K562 (cell line): ENCODE measurements at regions not wholly inside any gene's neighbourhood (a gene's known extent, or its start where the extent isn't known, plus 50 kb on each side); places are given as distances from the start of the nearest gene placed in this dataset.

Experiments
- ATAC-seq: fragments of 200-7000 bp; cut with Tn5 transposase; 3 replicates; pipeline ENCODE4 v1.9.1; 2020; ENCODE audit warnings: moderate library complexity
- BruUV-seq: library from RNA; stranded (reverse); fragments of 400-500 nt; replicated peaks from 2 replicates; lab custom pipeline; 2021; lab: Mats Ljungman, UMichigan
- CTCF ChIA-PET: fragments of 300-600 bp; formaldehyde crosslinking; extraction: SDS; loops from one replicate; lab custom pipeline; 2021; ENCODE audit warnings: low intra/inter-chr PET ratio; lab: Yijun Ruan, JAX
- POLR2A ChIA-PET: fragments of 300-600, 350-650 bp; sonication (Branson Sonifier 250); formaldehyde crosslinking; extraction: SDS; loops from one replicate; lab custom pipeline; 2021; ENCODE audit warnings: antibody characterized with exemption, inconsistent platforms; lab: Yijun Ruan, JAX
- DNase-seq, 4 experiments: peaks; one replicate each; pipeline versions ENCODE4 v3.0.0 to v3.0.0-alpha.2; 2011 to 2018; ENCODE audit warnings: low spot score in 3 of 4, mixed read lengths in 3 of 4; ENCODE audit errors: extremely low read depth in 1 of 4
- FAIRE-seq: peaks from 2 replicates; lab custom pipeline; 2011; peaks lifted over from hg19 to GRCh38; lab: Jason Lieb, UNC
- H2AFZ ChIP-seq: 2 replicates; pipeline ENCODE4 v1.6.0; 2011; ENCODE audit warnings: low read depth, low read length, control low read depth, inconsistent platforms
- H3K27ac ChIP-seq: fragments of 200-600 bp; 3 replicates; pipeline ENCODE4 v1.8.0; 2011; ENCODE audit warnings: low read depth, mild to moderate bottlenecking, control low read depth, inconsistent platforms, low read length, moderate library complexity, mixed read lengths; ENCODE audit errors: extremely low read depth
- H3K27me3 ChIP-seq, 2 experiments: fragments of 300-600 bp in 1 of 2; 2 replicates in 1 of 2; 3 replicates in 1 of 2; pipeline versions ENCODE4 v1.6.0 to v1.8.0; 2011; ENCODE audit warnings: inconsistent platforms in 2 of 2, low read length in 2 of 2, mild to moderate bottlenecking in 1 of 2, mixed read lengths in 1 of 2, moderate library complexity in 1 of 2; ENCODE audit not compliant: control insufficient read depth in 2 of 2, insufficient read depth in 2 of 2
- H3K36me3 ChIP-seq: fragments of 300-600 bp; 3 replicates; pipeline ENCODE4 v1.8.0; 2011; ENCODE audit warnings: mild to moderate bottlenecking, low read length, inconsistent platforms; ENCODE audit not compliant: control insufficient read depth, insufficient read depth
- H3K4me1 ChIP-seq, 2 experiments: fragments of 200-600 bp in 1 of 2; replicated peaks in 1 of 2; 2 replicates in 1 of 2; 3 replicates in 1 of 2; pipeline versions ENCODE4 v1.5.1 to v1.8.0; 2011; ENCODE audit warnings: inconsistent platforms in 2 of 2, low read length in 2 of 2, mild to moderate bottlenecking in 1 of 2, mixed read lengths in 1 of 2, moderate library complexity in 1 of 2; ENCODE audit not compliant: control insufficient read depth in 2 of 2, insufficient read depth in 2 of 2
- H3K4me2 ChIP-seq: 2 replicates; pipeline ENCODE4 v1.6.1; 2011; ENCODE audit warnings: low read length, control low read depth, inconsistent platforms, mixed read lengths; ENCODE audit not compliant: insufficient read depth
- H3K4me3 ChIP-seq: fragments of 200-600 bp; sonication (generic), shearing (Covaris generic); 2 replicates; pipeline ENCODE4 v1.5.1; 2016; ENCODE audit warnings: control low read depth, inconsistent platforms
- H3K79me2 ChIP-seq: fragments of 200-600 bp; 3 replicates; pipeline ENCODE4 v1.8.0; 2011; ENCODE audit warnings: low read length, inconsistent platforms; ENCODE audit not compliant: control insufficient read depth, insufficient read depth
- H3K9ac ChIP-seq, 2 experiments: 2 replicates each; pipeline versions ENCODE4 v1.6.0 to v1.6.1; 2011; ENCODE audit warnings: low read depth in 2 of 2, low read length in 2 of 2, control low read depth in 1 of 2, inconsistent platforms in 1 of 2, mild to moderate bottlenecking in 1 of 2, mixed read lengths in 1 of 2; ENCODE audit not compliant: insufficient read depth in 1 of 2
- H3K9me1 ChIP-seq: one replicate; pipeline ENCODE4 v1.6.0; 2011; ENCODE audit warnings: inconsistent platforms, mild to moderate bottlenecking, low read length, moderate library complexity; ENCODE audit not compliant: control insufficient read depth, insufficient read depth
- H3K9me3 ChIP-seq: replicated peaks from 2 replicates; pipeline ENCODE4 v1.5.1; 2011; ENCODE audit warnings: low read depth, low read length, inconsistent platforms; ENCODE audit not compliant: control insufficient read depth, insufficient read depth
- H4K20me1 ChIP-seq: replicated peaks from 2 replicates; pipeline ENCODE4 v1.6.1; 2011; ENCODE audit warnings: low read length, inconsistent platforms, mixed read lengths; ENCODE audit not compliant: control insufficient read depth, insufficient read depth
- ASH1L ChIP-seq: fragments of 450-650 bp; IDR thresholded peaks from 2 replicates; pipeline ENCODE4 v1.6.1; 2018; ENCODE audit warnings: borderline replicate concordance, mild to moderate bottlenecking, low read depth; ENCODE audit not compliant: partially characterized antibody
- ATF4 ChIP-seq: fragments of 450-650 bp; formaldehyde crosslinking; IDR thresholded peaks from 2 replicates; pipeline ENCODE4 v1.4.0; 2022; ENCODE audit warnings: mild to moderate bottlenecking, moderate library complexity
- EP400 ChIP-seq: fragments of 450-650 bp; IDR thresholded peaks from 2 replicates; pipeline ENCODE4 v1.6.1; 2017; ENCODE audit warnings: antibody characterized with exemption, mild to moderate bottlenecking, moderate library complexity
- ETV1 ChIP-seq: fragments of 450-650 bp; conservative IDR thresholded peaks from 2 replicates; pipeline ENCODE4 v1.6.1; 2016; ENCODE audit warnings: missing genetic modification characterization, control low read depth, low read depth, missing compliant biosample characterization
- NEUROD1 ChIP-seq: fragments of 150-350 bp; IDR thresholded peaks from 2 replicates; pipeline ENCODE4 v1.6.1; 2014; ENCODE audit warnings: borderline replicate concordance, low read length, low read depth; ENCODE audit not compliant: partially characterized antibody
- POLR2H ChIP-seq: IDR thresholded peaks from 2 replicates; pipeline ENCODE4 v1.6.1; 2016; ENCODE audit warnings: missing genetic modification characterization, low read depth, mild to moderate bottlenecking, control low read depth, missing compliant biosample characterization, moderate library complexity
- TEAD2 ChIP-seq: fragments of 450-650 bp; IDR thresholded peaks from 2 replicates; pipeline ENCODE4 v1.6.1; 2016; ENCODE audit warnings: missing genetic modification characterization, control low read depth, missing compliant biosample characterization
- ZKSCAN1 ChIP-seq: fragments of 150-350 bp; IDR thresholded peaks from 2 replicates; pipeline ENCODE4 v1.6.1; 2016; ENCODE audit warnings: low read depth, low read length
- ZNF224 ChIP-seq: sonication (generic); formaldehyde crosslinking; IDR thresholded peaks from 2 replicates; pipeline ENCODE4 v1.8.0; 2022; ENCODE audit warnings: mild to moderate bottlenecking, missing genetic modification reagents
- ZNF766 ChIP-seq: fragments of 200-800 bp; sonication (Bioruptor generic); conservative IDR thresholded peaks from 2 replicates; pipeline ENCODE4 v1.6.1; 2016; ENCODE audit warnings: missing genetic modification characterization, missing compliant biosample characterization
- WGBS: fragments of 100-300 bp; shearing (Covaris generic); methylation state at CpG from one replicate; pipeline ENCODE4 v1.1.6; 2016; ENCODE audit warnings: low coverage, mixed read lengths; ENCODE audit not compliant: insufficient coverage; ENCODE audit errors: missing lambda C conversion rate; 5-methylcytosine and 5-hydroxymethylcytosine counted together
- in situ Hi-C: fragments of 300-500 bp; cut with MboI; formaldehyde crosslinking; loops from 4 replicates; pipeline ENCODE4 v1.15.0; 2018; ENCODE audit warnings: inconsistent platforms, mixed read lengths
- intact Hi-C: fragments of 100-400 bp; cut with micrococcal nuclease; formaldehyde crosslinking; loops from 2 replicates; pipeline ENCODE4 v1.14.2; 2022
- TF ChIP-seq, protein P1 (sequence below): sonication (generic); formaldehyde crosslinking; IDR thresholded peaks from 2 replicates; pipeline ENCODE4 v1.8.0; 2023; ENCODE audit warnings: missing genetic modification reagents, mild to moderate bottlenecking, borderline replicate concordance
- TF ChIP-seq, protein P2 (sequence below): fragments of 450-650 bp; IDR thresholded peaks from 2 replicates; pipeline ENCODE4 v1.6.1; 2018; ENCODE audit not compliant: partially characterized antibody

DNA sequence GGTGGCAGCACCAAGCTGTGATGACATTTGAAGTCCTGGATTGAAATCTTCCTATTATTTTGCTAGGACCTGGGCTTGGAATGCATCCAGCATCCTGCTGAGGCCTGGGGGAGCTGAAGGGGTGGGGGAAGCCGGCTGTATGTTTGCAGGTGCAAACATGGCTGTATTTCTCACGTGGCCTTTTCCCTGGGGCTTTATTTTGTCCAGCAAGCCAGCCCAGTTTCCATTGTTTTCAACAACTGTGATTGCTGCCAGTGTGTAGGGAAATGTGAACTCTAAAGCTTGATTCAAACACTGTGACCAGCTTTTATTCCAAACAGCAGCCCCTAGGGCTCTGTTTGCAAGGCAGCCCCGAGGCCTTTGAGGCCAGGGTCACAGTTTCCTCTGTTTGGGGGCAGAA, 683.0 kb downstream of the DHX35 start:
- H3K4me1 ChIP-seq, result no peaks in the 10 kb centered on the region

More for the DNA sequence above, 683.0 kb downstream of the DHX35 start:
- TF ChIP-seq EP400 (no peak), ZNF766 (CRISPR knock-in tag) (no peak), ASH1L (no peak), ATF4 (CRISPR knock-in tag) (no peak), ZNF224 (CRISPR knock-in tag) (no peak), ZKSCAN1 (no peak), ETV1 (tag) (no peak), POLR2H (tag) (no peak), TEAD2 (tag) (no peak), NEUROD1 (no peak)
- TF ChIP-seq, protein P1, sequence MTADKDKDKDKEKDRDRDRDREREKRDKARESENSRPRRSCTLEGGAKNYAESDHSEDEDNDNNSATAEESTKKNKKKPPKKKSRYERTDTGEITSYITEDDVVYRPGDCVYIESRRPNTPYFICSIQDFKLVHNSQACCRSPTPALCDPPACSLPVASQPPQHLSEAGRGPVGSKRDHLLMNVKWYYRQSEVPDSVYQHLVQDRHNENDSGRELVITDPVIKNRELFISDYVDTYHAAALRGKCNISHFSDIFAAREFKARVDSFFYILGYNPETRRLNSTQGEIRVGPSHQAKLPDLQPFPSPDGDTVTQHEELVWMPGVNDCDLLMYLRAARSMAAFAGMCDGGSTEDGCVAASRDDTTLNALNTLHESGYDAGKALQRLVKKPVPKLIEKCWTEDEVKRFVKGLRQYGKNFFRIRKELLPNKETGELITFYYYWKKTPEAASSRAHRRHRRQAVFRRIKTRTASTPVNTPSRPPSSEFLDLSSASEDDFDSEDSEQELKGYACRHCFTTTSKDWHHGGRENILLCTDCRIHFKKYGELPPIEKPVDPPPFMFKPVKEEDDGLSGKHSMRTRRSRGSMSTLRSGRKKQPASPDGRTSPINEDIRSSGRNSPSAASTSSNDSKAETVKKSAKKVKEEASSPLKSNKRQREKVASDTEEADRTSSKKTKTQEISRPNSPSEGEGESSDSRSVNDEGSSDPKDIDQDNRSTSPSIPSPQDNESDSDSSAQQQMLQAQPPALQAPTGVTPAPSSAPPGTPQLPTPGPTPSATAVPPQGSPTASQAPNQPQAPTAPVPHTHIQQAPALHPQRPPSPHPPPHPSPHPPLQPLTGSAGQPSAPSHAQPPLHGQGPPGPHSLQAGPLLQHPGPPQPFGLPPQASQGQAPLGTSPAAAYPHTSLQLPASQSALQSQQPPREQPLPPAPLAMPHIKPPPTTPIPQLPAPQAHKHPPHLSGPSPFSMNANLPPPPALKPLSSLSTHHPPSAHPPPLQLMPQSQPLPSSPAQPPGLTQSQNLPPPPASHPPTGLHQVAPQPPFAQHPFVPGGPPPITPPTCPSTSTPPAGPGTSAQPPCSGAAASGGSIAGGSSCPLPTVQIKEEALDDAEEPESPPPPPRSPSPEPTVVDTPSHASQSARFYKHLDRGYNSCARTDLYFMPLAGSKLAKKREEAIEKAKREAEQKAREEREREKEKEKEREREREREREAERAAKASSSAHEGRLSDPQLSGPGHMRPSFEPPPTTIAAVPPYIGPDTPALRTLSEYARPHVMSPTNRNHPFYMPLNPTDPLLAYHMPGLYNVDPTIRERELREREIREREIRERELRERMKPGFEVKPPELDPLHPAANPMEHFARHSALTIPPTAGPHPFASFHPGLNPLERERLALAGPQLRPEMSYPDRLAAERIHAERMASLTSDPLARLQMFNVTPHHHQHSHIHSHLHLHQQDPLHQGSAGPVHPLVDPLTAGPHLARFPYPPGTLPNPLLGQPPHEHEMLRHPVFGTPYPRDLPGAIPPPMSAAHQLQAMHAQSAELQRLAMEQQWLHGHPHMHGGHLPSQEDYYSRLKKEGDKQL, result no peak
- TF ChIP-seq, protein P2, sequence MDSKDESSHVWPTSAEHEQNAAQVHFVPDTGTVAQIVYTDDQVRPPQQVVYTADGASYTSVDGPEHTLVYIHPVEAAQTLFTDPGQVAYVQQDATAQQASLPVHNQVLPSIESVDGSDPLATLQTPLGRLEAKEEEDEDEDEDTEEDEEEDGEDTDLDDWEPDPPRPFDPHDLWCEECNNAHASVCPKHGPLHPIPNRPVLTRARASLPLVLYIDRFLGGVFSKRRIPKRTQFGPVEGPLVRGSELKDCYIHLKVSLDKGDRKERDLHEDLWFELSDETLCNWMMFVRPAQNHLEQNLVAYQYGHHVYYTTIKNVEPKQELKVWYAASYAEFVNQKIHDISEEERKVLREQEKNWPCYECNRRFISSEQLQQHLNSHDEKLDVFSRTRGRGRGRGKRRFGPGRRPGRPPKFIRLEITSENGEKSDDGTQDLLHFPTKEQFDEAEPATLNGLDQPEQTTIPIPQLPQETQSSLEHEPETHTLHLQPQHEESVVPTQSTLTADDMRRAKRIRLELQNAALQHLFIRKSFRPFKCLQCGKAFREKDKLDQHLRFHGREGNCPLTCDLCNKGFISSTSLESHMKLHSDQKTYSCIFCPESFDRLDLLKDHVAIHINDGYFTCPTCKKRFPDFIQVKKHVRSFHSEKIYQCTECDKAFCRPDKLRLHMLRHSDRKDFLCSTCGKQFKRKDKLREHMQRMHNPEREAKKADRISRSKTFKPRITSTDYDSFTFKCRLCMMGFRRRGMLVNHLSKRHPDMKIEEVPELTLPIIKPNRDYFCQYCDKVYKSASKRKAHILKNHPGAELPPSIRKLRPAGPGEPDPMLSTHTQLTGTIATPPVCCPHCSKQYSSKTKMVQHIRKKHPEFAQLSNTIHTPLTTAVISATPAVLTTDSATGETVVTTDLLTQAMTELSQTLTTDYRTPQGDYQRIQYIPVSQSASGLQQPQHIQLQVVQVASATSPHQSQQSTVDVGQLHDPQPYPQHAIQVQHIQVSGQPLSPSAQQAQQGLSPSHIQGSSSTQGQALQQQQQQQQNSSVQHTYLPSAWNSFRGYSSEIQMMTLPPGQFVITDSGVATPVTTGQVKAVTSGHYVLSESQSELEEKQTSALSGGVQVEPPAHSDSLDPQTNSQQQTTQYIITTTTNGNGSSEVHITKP, result no peak
- Histone ChIP-seq H3K4me3 (no peak overlapping the region), H3K79me2 (no peaks in the 10 kb centered on the region), H3K9me1 (no peaks in the 10 kb centered on the region), H3K9ac (no peak overlapping the region), H2AFZ (no peak overlapping the region), H3K27ac (no peak overlapping the region), H4K20me1 (no peaks in the 10 kb centered on the region), H3K36me3 (no peaks in the 10 kb centered on the region), H3K9me3 (no peaks in the 10 kb centered on the region), H3K27me3 (no peaks in the 10 kb centered on the region), H3K4me2 (no peak overlapping the region)
- 0% methylated on average over 3 of the region's 3 CpGs for WGBS
- ATAC-seq (no peak), FAIRE-seq (no peak), DNase-seq (no peak)
- intact Hi-C loops (no loop called here), in situ Hi-C loops (no loop called here)
- POLR2A ChIA-PET, result no interaction called here
- no TSS peak for BruUV-seq
- CTCF ChIA-PET, result no interaction called here
